ENCODE measurements at regions not wholly inside any gene's neighbourhood (a gene's known extent, or its start where the extent isn't known, plus 50 kb on each side); places are given as distances from the start of the nearest gene placed in this dataset.

DNA sequence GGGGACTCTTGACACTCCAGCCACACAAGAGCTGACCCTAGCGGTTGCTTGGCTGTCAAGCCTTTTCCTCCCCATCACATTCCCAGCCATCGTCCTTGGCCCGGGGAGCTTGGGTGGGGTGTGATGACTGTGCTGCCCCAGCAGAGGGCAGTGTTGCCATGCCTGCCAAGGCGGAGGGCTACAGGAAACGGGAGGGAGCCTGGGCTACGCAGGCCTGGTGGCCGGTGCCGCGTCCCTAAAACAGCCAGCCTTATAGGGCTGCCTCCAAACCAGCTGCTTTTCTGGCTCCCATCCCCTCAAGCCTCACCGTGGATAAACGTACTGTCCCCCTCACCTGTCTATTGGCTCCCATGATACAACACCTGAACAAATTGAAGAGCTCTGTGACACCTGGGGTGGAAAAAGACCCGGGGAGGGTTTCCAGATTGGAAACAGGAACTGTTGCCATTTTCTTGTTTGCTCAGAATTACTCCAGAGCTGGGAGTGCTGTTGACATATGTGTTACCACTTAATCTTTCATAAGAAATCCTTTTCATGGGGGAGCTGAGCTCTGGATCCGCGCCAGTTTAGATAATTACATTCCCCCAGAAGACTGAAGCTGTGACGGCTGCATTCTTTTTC, 72.8 kb upstream of the ASTN2 start:
- peak; percentile 4 to 8 for DNase-seq (ENCODE audit: low read depth in 2 of 2)

DNA sequence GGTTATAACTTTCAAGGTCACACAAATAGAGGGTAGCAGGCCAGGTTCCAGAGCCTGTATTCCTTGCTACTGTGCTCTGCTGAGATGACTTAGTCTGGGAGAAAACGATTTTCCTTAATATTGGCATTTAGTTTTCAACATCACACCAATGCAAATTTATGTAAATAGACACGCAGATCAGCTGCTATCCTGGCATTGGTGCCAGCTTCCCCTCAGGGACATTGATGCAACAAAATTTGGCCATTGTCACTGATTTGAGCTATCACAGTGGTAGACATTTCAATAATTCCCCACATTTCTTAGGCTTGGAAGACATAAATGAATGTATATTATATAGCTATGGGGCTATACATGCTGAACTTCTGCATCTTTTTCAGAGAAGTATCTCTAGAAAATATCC, 71.6 kb upstream of the ASTN2 start:
- no peak for DNase-seq (ENCODE audit: low read depth in 2 of 2)

DNA sequence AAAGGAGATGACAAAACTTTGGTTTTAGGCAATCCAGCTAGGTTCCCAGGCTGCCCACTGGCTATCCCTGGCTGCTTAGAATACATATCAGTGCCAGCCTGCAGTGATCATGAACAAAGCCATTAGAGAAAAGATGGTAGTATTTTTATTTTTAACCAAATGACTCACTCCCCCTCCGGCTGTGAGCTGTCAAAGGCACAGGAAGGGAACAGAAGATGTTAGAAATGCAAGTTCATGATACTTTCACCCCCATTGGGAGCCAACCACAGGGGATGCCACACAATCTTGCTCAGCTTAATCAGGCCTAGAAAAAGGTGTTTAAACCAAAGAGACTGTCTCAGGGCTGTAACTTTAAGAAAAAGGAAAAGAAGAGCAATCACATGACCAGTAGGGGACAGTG, 70.3 kb upstream of the ASTN2 start:
- DNase-seq (ENCODE audit: low read depth in 2 of 2): no peak

DNA sequence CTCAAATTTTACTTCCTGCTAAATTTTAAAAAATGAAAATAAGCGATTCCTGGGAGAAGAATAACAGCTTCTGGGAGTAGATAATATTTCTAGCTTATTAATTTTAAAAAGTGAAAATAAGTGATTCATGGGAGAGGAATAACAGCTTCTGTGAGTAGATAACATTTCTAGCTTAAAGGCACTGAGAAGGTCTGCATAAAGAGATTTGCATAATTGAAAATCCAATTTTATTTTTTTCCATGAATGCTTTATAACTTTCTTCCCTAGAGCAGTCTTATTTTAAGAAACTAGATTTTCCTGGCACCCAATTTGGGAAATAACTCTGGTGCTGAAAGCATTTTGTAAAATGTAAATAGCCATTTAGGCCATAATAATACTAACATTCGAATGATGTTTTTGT, 65.9 kb upstream of the ASTN2 start:
- no peak for DNase-seq (ENCODE audit: low read depth in 2 of 2)

DNA sequence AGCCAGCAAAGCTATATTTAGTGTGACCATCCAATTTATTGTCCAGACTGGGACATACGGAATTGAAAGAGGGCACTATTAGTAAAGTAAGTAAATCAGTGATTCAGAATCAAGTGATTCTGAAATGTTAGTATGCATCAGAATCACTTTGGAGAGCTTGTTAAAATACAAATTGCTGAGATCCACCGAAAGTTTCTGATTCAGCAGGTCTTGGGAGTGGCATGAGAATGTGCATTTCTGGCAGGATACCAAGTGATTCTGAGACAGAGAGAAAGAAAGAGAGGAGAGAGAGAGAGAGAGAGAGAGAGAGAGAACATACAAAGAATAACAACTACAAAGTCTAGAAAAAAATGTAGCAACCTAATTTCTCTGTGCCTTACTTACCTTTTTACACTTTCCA, 65.4 kb upstream of the ASTN2 start:
- DNase-seq (ENCODE audit: low read depth in 2 of 2): no peak

DNA sequence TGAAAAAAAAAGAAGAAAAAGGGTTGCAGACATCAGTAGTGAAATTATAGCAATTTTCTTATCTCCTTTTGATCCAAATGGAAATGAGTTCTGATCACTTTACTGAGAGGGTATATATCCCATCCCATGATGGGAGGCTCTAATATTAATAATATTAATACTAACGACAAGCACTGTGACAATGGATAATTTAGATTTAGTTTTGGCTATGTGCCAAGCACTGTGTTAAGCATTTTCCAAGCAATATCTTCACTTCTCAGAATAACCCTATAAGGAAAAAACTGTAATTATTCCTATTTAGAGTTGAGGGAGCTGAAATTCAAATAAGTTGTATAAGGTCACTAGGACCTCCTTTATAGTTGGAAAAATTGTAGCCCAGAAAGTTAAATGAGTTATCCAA, 58.4 kb upstream of the ASTN2 start:
- no peak for DNase-seq (ENCODE audit: low read depth in 2 of 2)

DNA sequence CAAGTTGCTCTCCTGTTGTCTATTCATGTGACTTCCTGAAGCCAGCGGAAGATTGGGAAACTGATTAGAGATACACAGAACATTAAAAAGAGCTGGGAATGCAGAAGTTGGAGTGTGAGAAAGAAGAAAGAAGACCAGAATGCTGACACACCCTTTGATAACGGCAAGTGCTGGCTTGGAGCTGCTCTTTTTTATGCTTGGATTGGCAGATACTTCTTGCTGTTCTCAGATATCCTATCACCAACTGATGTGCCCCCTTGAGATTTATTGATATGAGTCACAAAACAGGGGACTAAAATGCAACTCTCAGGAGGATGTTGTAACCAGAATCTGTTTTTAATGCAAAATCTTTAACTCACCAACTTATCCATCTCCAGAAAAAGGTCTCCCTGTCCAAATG, 56.0 kb upstream of the ASTN2 start:
- no peak for DNase-seq (ENCODE audit: low read depth in 2 of 2)

DNA sequence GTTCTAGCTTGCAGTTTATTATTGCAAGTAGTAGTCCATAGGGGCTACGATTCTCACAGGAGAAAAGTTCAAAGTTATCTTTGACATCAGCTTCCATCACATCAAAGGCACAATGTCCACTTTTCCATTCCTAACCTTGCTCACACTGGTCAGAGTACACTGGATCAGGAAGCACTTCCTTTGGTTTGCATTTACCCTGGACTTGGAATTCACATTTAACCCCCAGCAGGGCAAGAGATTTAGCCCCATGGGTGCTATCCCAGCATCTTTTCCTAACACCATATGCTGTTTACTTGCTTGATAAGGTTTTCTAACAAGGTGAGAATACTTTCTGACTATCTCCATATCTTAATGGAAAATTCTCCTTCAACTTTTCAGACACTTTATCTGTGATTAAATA, 55.6 kb upstream of the ASTN2 start:
- DNase-seq (ENCODE audit: low read depth in 2 of 2): no peak

DNA sequence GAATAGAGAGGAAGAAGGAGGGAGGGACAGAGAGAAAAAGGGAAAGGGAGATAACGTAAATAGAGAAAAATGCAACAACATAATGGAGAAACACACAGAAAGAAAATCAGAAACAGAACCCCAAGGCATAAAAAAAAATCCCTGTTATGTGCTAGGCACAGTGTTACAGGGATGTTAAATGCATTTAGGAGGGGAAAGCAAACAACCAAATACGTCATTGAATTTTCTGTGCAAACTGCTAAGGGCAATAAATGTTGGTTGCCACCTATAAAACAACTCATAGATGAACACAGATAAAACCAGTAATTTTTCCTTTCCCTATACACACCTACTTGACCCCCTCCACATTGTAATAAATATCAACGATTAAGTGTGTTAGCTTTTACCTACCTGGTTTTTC, 51.3 kb upstream of the ASTN2 start:
- DNase-seq (ENCODE audit: low read depth in 2 of 2): no peak

DNA sequence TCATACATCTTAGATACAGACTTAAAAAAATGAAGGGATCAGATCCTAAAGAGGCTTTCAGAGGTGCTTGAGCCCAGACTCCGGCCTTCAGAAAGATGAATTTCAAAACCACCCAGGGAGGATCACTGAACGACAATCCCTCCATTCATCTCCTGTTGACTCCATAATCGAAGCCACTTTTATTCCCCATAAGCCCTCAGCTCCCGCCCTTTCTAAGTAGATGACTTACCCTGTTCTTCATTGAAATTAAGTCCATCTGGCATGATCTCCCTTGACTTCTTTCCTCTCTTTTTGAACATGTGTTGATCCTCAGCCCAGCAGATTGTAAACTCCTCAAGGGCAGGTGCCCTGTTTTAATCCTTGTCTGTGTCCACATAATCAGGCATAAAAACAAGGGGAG, 50.8 kb upstream of the ASTN2 start:
- DNase-seq (ENCODE audit: low read depth in 2 of 2): no peak

DNA sequence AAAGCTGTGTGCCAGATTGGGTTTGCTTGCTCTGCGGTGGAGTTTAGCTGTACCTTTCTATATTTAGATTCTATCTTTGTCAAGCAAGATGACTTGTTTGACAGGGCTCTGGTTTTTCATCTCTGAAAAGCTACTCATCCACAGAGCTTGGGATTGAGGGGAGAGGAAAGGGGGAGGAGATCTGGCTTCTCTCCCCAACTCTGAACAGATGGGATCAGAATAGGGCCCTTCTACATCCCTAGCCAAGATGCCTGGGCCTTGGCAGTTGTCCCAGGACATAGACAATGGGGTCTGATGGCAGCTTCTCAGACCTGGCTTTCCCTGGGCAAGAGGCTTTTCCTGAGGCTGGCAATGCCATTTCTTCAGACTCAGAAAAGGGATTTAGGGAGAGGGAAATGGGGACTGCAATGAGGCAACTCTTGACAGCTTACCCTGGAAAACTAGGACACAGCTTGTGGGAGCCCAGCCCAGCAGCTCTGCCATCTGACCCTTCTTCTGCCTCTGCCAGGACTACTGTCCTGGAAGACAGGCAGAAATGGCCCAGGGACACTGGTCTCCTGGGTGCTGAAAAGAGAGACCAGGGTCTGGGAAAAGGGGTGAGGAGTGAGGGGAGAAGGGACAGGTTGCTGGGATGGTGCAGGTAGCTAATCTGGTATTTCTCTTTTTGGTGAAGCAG, 50.2 kb upstream of the ASTN2 start:
- DNase-seq (ENCODE audit: low read depth in 2 of 2): no peak

Measured in stimulated activated CD8-positive, alpha-beta memory T cell treated with anti-CD3 and anti-CD28 coated beads, Interleukin-15, amount 100 ng/mL, for 48 hours (primary cell).